Suprapubic skin (tissue), 4 donors: ENCODE measurements at regions not wholly inside any gene's neighbourhood (a gene's known extent, or its start where the extent isn't known, plus 50 kb on each side); places are given as distances from the start of the nearest gene placed in this dataset.

ENCODE experiments used
- DNase-seq, 2 donors: peaks; one replicate each; pipeline ENCODE4 v3.0.0-alpha.2; 2019; ENCODE audit warnings: low spot score in 2 of 2
- H3K27ac ChIP-seq: fragments of 200-600 bp; sonication (generic); one replicate; pipeline ENCODE4 v1.5.1; 2019
- H3K27me3 ChIP-seq: fragments of 200-600 bp; sonication (generic); one replicate; pipeline ENCODE4 v1.5.1; 2019
- H3K36me3 ChIP-seq: fragments of 200-600 bp; sonication (generic); one replicate; pipeline ENCODE4 v1.5.1; 2019
- H3K4me1 ChIP-seq: fragments of 200-600 bp; sonication (generic); one replicate; pipeline ENCODE4 v1.5.1; 2019
- H3K4me3 ChIP-seq: fragments of 200-600 bp; sonication (generic); one replicate; pipeline ENCODE4 v1.5.1; 2019; ENCODE audit warnings: mild to moderate bottlenecking
- H3K9me3 ChIP-seq: fragments of 200-600 bp; sonication (generic); one replicate; pipeline ENCODE4 v1.5.1; 2019
- EP300 ChIP-seq: sonication (generic); formaldehyde crosslinking; IDR thresholded peaks from one replicate; pipeline ENCODE4 v1.6.1; 2017; ENCODE audit warnings: antibody characterized with exemption
- POLR2A ChIP-seq, 2 donors: fragments of 450-650 bp; IDR thresholded peaks; one replicate each; pipeline ENCODE4 v1.6.1; 2017; ENCODE audit warnings: antibody characterized with exemption in 2 of 2, mild to moderate bottlenecking in 2 of 2, moderate library complexity in 2 of 2
- POLR2AphosphoS5 ChIP-seq, 3 donors: sonication (generic); formaldehyde crosslinking; IDR thresholded peaks; one replicate each; pipeline ENCODE4 v1.6.1; 2017; ENCODE audit warnings: antibody characterized with exemption in 3 of 3
- WGBS: methylation state at CpG from one replicate; pipeline ENCODE4 v1.1.5; 2018; 5-methylcytosine and 5-hydroxymethylcytosine counted together
- TF ChIP-seq, protein P1 (sequence below), 2 donors: fragments of 200-600 bp in 1 of 2; fragments of 450-650 bp in 1 of 2; sonication (generic) in 1 of 2; IDR thresholded peaks; one replicate each; pipeline ENCODE4 v1.5.1; 2016 to 2019; ENCODE audit warnings: antibody characterized with exemption in 2 of 2, mild to moderate bottlenecking in 1 of 2, moderate library complexity in 1 of 2

GRCh38 chr4:65971686-65972085, 301.4 kb upstream of the EPHA5 start:
- Histone ChIP-seq H3K4me3 (no peak overlapping the region), H3K27me3 (no peaks in the 10 kb centered on the region), H3K27ac (no peak overlapping the region), H3K36me3 (no peaks in the 10 kb centered on the region), H3K4me1 (no peaks in the 10 kb centered on the region), H3K9me3 (no peaks in the 10 kb centered on the region)
- no peak for DNase-seq
- 86% methylated on average over 2 of the region's 2 CpGs for WGBS
- TF ChIP-seq, protein P1, sequence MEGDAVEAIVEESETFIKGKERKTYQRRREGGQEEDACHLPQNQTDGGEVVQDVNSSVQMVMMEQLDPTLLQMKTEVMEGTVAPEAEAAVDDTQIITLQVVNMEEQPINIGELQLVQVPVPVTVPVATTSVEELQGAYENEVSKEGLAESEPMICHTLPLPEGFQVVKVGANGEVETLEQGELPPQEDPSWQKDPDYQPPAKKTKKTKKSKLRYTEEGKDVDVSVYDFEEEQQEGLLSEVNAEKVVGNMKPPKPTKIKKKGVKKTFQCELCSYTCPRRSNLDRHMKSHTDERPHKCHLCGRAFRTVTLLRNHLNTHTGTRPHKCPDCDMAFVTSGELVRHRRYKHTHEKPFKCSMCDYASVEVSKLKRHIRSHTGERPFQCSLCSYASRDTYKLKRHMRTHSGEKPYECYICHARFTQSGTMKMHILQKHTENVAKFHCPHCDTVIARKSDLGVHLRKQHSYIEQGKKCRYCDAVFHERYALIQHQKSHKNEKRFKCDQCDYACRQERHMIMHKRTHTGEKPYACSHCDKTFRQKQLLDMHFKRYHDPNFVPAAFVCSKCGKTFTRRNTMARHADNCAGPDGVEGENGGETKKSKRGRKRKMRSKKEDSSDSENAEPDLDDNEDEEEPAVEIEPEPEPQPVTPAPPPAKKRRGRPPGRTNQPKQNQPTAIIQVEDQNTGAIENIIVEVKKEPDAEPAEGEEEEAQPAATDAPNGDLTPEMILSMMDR (IDR thresholded peaks at IDR 0.05) = no peak
- no peak for TF ChIP-seq POLR2A (IDR thresholded peaks at IDR 0.05)
- TF ChIP-seq POLR2AphosphoS5 (IDR thresholded peaks at IDR 0.05) = no peak
- no peak for TF ChIP-seq EP300

- no peaks in the 10 kb centered on the region for H3K27me3 ChIP-seq
- H3K4me1 ChIP-seq = no peaks in the 10 kb centered on the region
- no peak for DNase-seq
- no peak overlapping the region for H3K4me3 ChIP-seq
- no peaks in the 10 kb centered on the region for H3K36me3 ChIP-seq
- H3K9me3 ChIP-seq = no peaks in the 10 kb centered on the region
- H3K27ac ChIP-seq = no peak overlapping the region
- WGBS = 59% methylated on average over 7 of the region's 7 CpGs
- TF ChIP-seq EP300 (no peak), POLR2AphosphoS5 (IDR thresholded peaks at IDR 0.05) (no peak), POLR2A (IDR thresholded peaks at IDR 0.05) (no peak)
- TF ChIP-seq, protein P1 (IDR thresholded peaks at IDR 0.05) = no peak
Observed at GRCh38 chr4:65968831-65969558, 298.7 kb upstream of the EPHA5 start.

- H3K27ac ChIP-seq = no peak overlapping the region
- no peaks in the 10 kb centered on the region for H3K27me3 ChIP-seq
- no peaks in the 10 kb centered on the region for H3K4me1 ChIP-seq
- H3K9me3 ChIP-seq = no peaks in the 10 kb centered on the region
- 63% methylated on average over 1 of the region's 1 CpG for WGBS
- no peak overlapping the region for H3K4me3 ChIP-seq
- TF ChIP-seq, protein P1 (IDR thresholded peaks at IDR 0.05) = no peak
- TF ChIP-seq EP300 (no peak), POLR2A (IDR thresholded peaks at IDR 0.05) (no peak), POLR2AphosphoS5 (IDR thresholded peaks at IDR 0.05) (no peak)
- H3K36me3 ChIP-seq = no peaks in the 10 kb centered on the region
- DNase-seq = no peak
Observed at GRCh38 chr4:65960751-65961150, 290.5 kb upstream of the EPHA5 start.

- no peaks in the 10 kb centered on the region for H3K27me3 ChIP-seq
- H3K4me3 ChIP-seq = no peak overlapping the region
- H3K9me3 ChIP-seq = no peaks in the 10 kb centered on the region
- no peak overlapping the region for H3K27ac ChIP-seq
- H3K4me1 ChIP-seq = no peaks in the 10 kb centered on the region
- H3K36me3 ChIP-seq = no peaks in the 10 kb centered on the region
- DNase-seq = no peak
- no peak for TF ChIP-seq POLR2A (IDR thresholded peaks at IDR 0.05)
- TF ChIP-seq, protein P1 (IDR thresholded peaks at IDR 0.05) = no peak
- TF ChIP-seq EP300 = no peak
- no peak for TF ChIP-seq POLR2AphosphoS5 (IDR thresholded peaks at IDR 0.05)
- 95% methylated on average over 1 of the region's 1 CpG for WGBS
Observed at GRCh38 chr4:65954416-65954815, 284.1 kb upstream of the EPHA5 start.

- Histone ChIP-seq H3K36me3 (no peaks in the 10 kb centered on the region), H3K4me3 (no peak overlapping the region), H3K4me1 (no peaks in the 10 kb centered on the region), H3K27ac (no peak overlapping the region), H3K27me3 (no peaks in the 10 kb centered on the region), H3K9me3 (no peaks in the 10 kb centered on the region)
- TF ChIP-seq, protein P1 (IDR thresholded peaks at IDR 0.05) = no peak
- no peak for TF ChIP-seq POLR2AphosphoS5 (IDR thresholded peaks at IDR 0.05)
- no peak for TF ChIP-seq EP300
- TF ChIP-seq POLR2A (IDR thresholded peaks at IDR 0.05) = no peak
- DNase-seq = no peak
- WGBS = 95% methylated on average over 1 of the region's 1 CpG
Observed at GRCh38 chr4:65951177-65951576, 280.9 kb upstream of the EPHA5 start.
